Mesenchymal stem cell (in vitro differentiated cells and primary cell): ENCODE measurements at regions not wholly inside any gene's neighbourhood (a gene's known extent, or its start where the extent isn't known, plus 50 kb on each side); places are given as distances from the start of the nearest gene placed in this dataset.

Experiments used
- DNase-seq: peaks from one replicate; pipeline ENCODE4 v3.0.0-alpha.2; 2013
- H2AFZ ChIP-seq: one replicate; pipeline ENCODE4 v1.6.1; 2013; ENCODE audit warnings: low read depth, mild to moderate bottlenecking, control low read depth, inconsistent platforms, low read length, moderate library complexity
- H2AK5ac ChIP-seq: 2 replicates; pipeline ENCODE4 v1.6.1; 2013; ENCODE audit warnings: low read length, moderate library complexity, mild to moderate bottlenecking, inconsistent platforms; ENCODE audit not compliant: severe bottlenecking
- H2BK120ac ChIP-seq: one replicate; pipeline ENCODE4 v1.6.1; 2013; ENCODE audit warnings: low read depth, mild to moderate bottlenecking, inconsistent platforms, low read length, moderate library complexity
- H2BK12ac ChIP-seq, 2 experiments: one replicate each; pipeline ENCODE4 v1.6.1; 2013; ENCODE audit warnings: inconsistent platforms in 2 of 2, low read length in 2 of 2, mild to moderate bottlenecking in 2 of 2, moderate library complexity in 2 of 2, control low read depth in 1 of 2
- H2BK15ac ChIP-seq: one replicate; pipeline ENCODE4 v1.6.1; 2013; ENCODE audit warnings: mild to moderate bottlenecking, low read depth, inconsistent platforms; ENCODE audit not compliant: poor library complexity, severe bottlenecking
- H2BK5ac ChIP-seq: 2 replicates; pipeline ENCODE4 v1.6.1; 2013; ENCODE audit warnings: low read depth, mild to moderate bottlenecking, low read length, control low read depth, inconsistent platforms; ENCODE audit not compliant: poor library complexity, severe bottlenecking
- H3K14ac ChIP-seq, 2 experiments: one replicate each; pipeline ENCODE4 v1.6.1; 2013; ENCODE audit warnings: inconsistent platforms in 2 of 2, low read length in 2 of 2, control low read depth in 1 of 2, mild to moderate bottlenecking in 1 of 2, moderate library complexity in 1 of 2
- H3K18ac ChIP-seq, 2 experiments: one replicate each; pipeline ENCODE4 v1.6.1; 2013; ENCODE audit warnings: inconsistent platforms in 2 of 2, low read length in 2 of 2, control low read depth in 1 of 2, low read depth in 1 of 2, mild to moderate bottlenecking in 1 of 2
- H3K23ac ChIP-seq, 2 experiments: one replicate each; pipeline ENCODE4 v1.6.1; 2013; ENCODE audit warnings: inconsistent platforms in 2 of 2, low read length in 2 of 2, mild to moderate bottlenecking in 2 of 2, moderate library complexity in 2 of 2, control low read depth in 1 of 2
- H3K27ac ChIP-seq: 2 replicates; pipeline ENCODE4 v1.5.1; 2013; ENCODE audit warnings: mild to moderate bottlenecking, moderate library complexity, low read length, control low read depth, inconsistent platforms; ENCODE audit not compliant: poor library complexity, severe bottlenecking
- H3K27me3 ChIP-seq, 2 experiments: 2 replicates each; pipeline versions ENCODE4 v1.6.1 to v1.7.0; 2013; ENCODE audit warnings: low read length in 2 of 2, mild to moderate bottlenecking in 2 of 2, moderate library complexity in 2 of 2, control low read depth in 1 of 2, inconsistent platforms in 1 of 2; ENCODE audit not compliant: control insufficient read depth in 1 of 2, insufficient read depth in 1 of 2
- H3K36me3 ChIP-seq, 2 experiments: 2 replicates each; pipeline versions ENCODE4 v1.6.1 to v1.7.0; 2013; ENCODE audit warnings: low read length in 2 of 2, control low read depth in 1 of 2, inconsistent platforms in 1 of 2, low read depth in 1 of 2, mild to moderate bottlenecking in 1 of 2; ENCODE audit not compliant: insufficient read depth in 2 of 2, control insufficient read depth in 1 of 2
- H3K4ac ChIP-seq, 2 experiments: one replicate each; pipeline ENCODE4 v1.6.1; 2013; ENCODE audit warnings: inconsistent platforms in 2 of 2, low read length in 2 of 2, mild to moderate bottlenecking in 2 of 2, moderate library complexity in 2 of 2, control low read depth in 1 of 2, low read depth in 1 of 2
- H3K4me1 ChIP-seq: 2 replicates; pipeline ENCODE4 v1.6.1; 2013; ENCODE audit warnings: low read depth, low read length, control low read depth; ENCODE audit not compliant: control insufficient read depth, insufficient read depth
- H3K4me2 ChIP-seq: 2 replicates; pipeline ENCODE4 v1.6.1; 2013; ENCODE audit warnings: low read length, mild to moderate bottlenecking, inconsistent platforms; ENCODE audit not compliant: poor library complexity, severe bottlenecking
- H3K4me3 ChIP-seq, 2 experiments: 2 replicates each; pipeline versions ENCODE4 v1.5.1 to v1.7.0; 2013; ENCODE audit warnings: low read length in 2 of 2, mild to moderate bottlenecking in 2 of 2, control low read depth in 1 of 2, low read depth in 1 of 2; ENCODE audit not compliant: insufficient read depth in 1 of 2
- H3K79me1 ChIP-seq: replicated peaks from 2 replicates; pipeline ENCODE4 v1.6.1; 2013; ENCODE audit warnings: mild to moderate bottlenecking, control low read depth, low read length, inconsistent platforms; ENCODE audit not compliant: poor library complexity, severe bottlenecking
- H3K9ac ChIP-seq: 2 replicates; pipeline ENCODE4 v1.7.0; 2013; ENCODE audit warnings: mild to moderate bottlenecking, low read length, moderate library complexity
- H3K9me3 ChIP-seq: 2 replicates; pipeline ENCODE4 v1.7.0; 2013; ENCODE audit warnings: mild to moderate bottlenecking, low read length; ENCODE audit not compliant: control insufficient read depth
- H4K8ac ChIP-seq: one replicate; pipeline ENCODE4 v1.6.1; 2013; ENCODE audit warnings: inconsistent platforms, mild to moderate bottlenecking, low read length, moderate library complexity
- H4K91ac ChIP-seq: one replicate; pipeline ENCODE4 v1.6.1; 2013; ENCODE audit warnings: mild to moderate bottlenecking, low read length, inconsistent platforms
- WGBS: methylation state at CpG from one replicate; pipeline ENCODE4 v1.1.7; 2013; ENCODE audit warnings: mixed read lengths; 5-methylcytosine and 5-hydroxymethylcytosine counted together

DNA sequence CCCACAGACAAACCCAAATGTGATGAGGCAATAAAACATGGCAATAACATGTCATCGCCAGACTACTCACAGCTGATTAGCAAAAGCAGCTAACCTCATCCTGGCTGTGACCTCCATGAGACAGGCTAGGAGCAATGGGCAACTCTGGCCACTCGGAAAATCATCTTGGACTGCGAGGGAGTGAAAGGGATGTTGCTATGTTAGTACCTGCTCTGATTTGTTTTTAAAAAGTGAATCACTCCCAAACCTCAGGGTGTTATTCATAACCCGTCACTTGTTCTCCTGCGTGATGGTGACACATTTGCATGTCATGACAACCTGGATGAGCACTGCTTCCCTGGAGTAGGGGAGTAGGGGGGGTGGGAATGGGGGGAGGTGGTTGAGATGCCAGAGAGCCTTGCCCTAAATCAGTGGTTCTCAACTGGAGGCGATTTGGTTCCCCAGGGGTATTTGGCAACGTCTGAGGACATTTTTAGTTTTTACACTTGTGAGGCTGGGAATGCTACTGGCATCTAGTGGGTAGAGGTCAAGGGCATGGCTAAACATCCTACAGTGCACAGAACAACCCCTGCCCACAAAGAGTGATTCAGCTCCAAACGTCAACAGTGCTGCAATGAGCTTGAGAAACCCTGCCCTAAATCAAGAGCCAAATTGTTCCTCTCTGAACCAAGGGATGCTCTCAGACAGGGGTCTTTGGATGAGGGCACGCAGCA, 241.7 kb downstream of the SOX9 start:
- Histone ChIP-seq H3K9ac (no peak overlapping the region), H3K27ac (no peak overlapping the region), H3K27me3 (no peaks in the 10 kb centered on the region), H3K23ac (no peak overlapping the region), H2AK5ac (peak overlapping the region; percentile 10), H3K4me2 (no peak overlapping the region), H3K4me3 (no peak overlapping the region), H3K4me1 (peaks cover 28% of the 10 kb centered on the region), H2BK12ac (peak overlapping the region in 1 of 2 experiments; percentile 57), H2AFZ (no peak overlapping the region), H3K36me3 (no peaks in the 10 kb centered on the region), H2BK15ac (no peak overlapping the region), H2BK120ac (no peak overlapping the region), H4K8ac (no peak overlapping the region), H3K79me1 (no peaks in the 10 kb centered on the region), H3K18ac (no peak overlapping the region), H4K91ac (no peak overlapping the region), H2BK5ac (no peak overlapping the region), H3K9me3 (no peaks in the 10 kb centered on the region), H3K14ac (no peak overlapping the region), H3K4ac (no peak overlapping the region)
- peak; percentile 75 for DNase-seq
- 41% methylated on average over 9 of the region's 9 CpGs for WGBS

DNA sequence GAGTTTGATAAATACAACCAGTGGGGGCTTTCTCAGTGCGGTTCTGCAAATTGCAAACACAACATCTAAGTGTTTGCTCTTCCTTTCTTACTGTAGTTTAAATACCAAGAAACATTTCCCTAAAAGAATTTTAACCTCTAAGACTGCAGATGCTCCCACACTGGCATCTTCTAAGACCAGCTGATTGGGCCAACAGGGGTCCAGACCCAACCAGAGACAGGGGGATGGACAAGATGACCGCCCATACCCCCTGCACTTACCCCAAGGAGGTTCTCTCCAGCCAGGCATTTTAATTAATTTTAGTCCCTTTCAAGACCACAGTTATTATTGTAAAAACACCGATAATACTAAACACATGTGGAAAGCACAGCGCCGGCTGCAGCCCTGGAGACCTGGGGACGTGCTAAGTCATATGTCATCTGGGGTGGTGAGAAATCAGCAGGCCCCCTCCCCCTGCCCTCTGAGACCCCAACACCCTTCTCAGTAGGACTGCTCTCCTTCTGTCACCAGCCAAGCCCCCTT, 242.3 kb downstream of the SOX9 start:
- 76% methylated on average over 6 of the region's 6 CpGs for WGBS
- H3K27me3 ChIP-seq, result no peaks in the 10 kb centered on the region
- no peak overlapping the region for H2BK120ac ChIP-seq
- H3K27ac ChIP-seq, result no peak overlapping the region
- no peak overlapping the region for H3K4me3 ChIP-seq
- H3K18ac ChIP-seq, result no peak overlapping the region
- peaks cover 28% of the 10 kb centered on the region for H3K4me1 ChIP-seq
- no peak overlapping the region for H3K4me2 ChIP-seq
- H3K9ac ChIP-seq, result no peak overlapping the region
- no peak overlapping the region for H3K4ac ChIP-seq
- H3K79me1 ChIP-seq, result no peaks in the 10 kb centered on the region
- H2BK12ac ChIP-seq, result peak overlapping the region in 1 of 2 experiments; percentile 23
- no peak for DNase-seq
- H4K8ac ChIP-seq, result no peak overlapping the region
- H3K9me3 ChIP-seq, result no peaks in the 10 kb centered on the region
- H2BK15ac ChIP-seq, result peak overlapping the region; percentile 49
- H2AFZ ChIP-seq, result no peak overlapping the region
- no peaks in the 10 kb centered on the region for H3K36me3 ChIP-seq
- peak overlapping the region; percentile 30 for H2AK5ac ChIP-seq
- H3K23ac ChIP-seq, result no peak overlapping the region
- no peak overlapping the region for H2BK5ac ChIP-seq
- no peak overlapping the region for H4K91ac ChIP-seq
- H3K14ac ChIP-seq, result no peak overlapping the region

DNA sequence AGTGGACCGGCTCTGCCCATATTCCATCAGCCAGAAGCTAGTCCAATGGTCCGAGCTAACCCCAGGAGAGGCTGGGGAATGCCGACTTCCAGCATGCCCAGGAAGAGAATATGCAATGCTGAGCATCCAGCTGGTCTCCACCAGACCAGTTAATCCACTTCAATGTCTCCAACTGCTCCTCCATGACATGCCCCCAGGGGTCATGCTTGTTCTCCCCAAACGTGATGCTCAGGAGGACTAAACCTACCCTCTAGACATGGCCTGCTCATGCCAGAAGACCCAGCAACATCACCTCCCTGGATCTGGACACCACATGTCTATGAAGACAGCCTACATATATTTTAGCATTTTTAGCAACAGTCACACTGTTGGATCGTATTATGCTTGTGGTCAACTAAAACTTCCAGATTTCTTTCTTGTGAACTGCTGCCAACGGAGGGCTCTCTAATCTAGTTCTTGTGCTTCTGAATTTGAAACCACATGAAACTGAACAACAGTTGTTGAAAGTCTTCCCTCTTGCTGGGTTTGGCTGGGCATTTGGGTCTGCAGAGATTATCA, 245.1 kb downstream of the SOX9 start:
- Histone ChIP-seq H3K4me1 (peaks cover 29% of the 10 kb centered on the region), H3K23ac (no peak overlapping the region), H4K91ac (no peak overlapping the region), H3K4ac (no peak overlapping the region), H2BK5ac (no peak overlapping the region), H2BK120ac (no peak overlapping the region), H3K4me3 (no peak overlapping the region), H3K9ac (no peak overlapping the region), H2BK12ac (peak overlapping the region in 1 of 2 experiments; percentile 52), H3K27ac (no peak overlapping the region), H3K79me1 (no peaks in the 10 kb centered on the region), H2AK5ac (peak overlapping the region; percentile 18), H4K8ac (no peak overlapping the region), H3K9me3 (no peaks in the 10 kb centered on the region), H3K18ac (no peak overlapping the region), H2BK15ac (peak overlapping the region; percentile 33), H3K4me2 (no peak overlapping the region), H3K36me3 (no peaks in the 10 kb centered on the region), H2AFZ (no peak overlapping the region), H3K27me3 (no peaks in the 10 kb centered on the region), H3K14ac (no peak overlapping the region)
- no peak for DNase-seq
- 93% methylated on average over 6 of the region's 6 CpGs for WGBS

DNA sequence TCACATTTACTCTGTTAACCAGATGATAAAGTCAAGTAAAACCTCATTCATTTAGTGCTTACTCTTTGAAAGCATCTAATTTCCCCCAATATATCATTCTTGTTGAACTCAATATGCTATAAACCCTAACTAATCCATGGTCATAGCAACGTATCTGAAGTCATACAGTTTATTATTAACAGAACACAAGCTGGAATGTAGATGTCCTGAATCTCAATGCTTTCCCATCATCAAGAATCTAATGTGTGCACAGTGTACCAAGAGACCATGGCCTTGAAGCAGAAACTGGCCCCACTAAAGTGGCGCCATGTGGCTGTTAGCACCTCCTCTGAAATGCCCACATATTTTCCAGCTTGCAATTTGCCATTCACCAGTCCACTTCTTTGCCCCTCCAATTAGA, 245.8 kb downstream of the SOX9 start:
- Histone ChIP-seq H4K91ac (no peak overlapping the region), H2BK5ac (no peak overlapping the region), H2BK15ac (no peak overlapping the region), H4K8ac (no peak overlapping the region), H3K14ac (no peak overlapping the region), H3K4ac (no peak overlapping the region), H2AFZ (no peak overlapping the region), H3K36me3 (no peaks in the 10 kb centered on the region), H3K9me3 (no peaks in the 10 kb centered on the region), H3K18ac (no peak overlapping the region), H3K4me1 (peaks cover 31% of the 10 kb centered on the region), H2BK12ac (no peak overlapping the region), H3K4me2 (no peak overlapping the region), H2AK5ac (no peak overlapping the region), H3K27ac (no peak overlapping the region), H2BK120ac (no peak overlapping the region), H3K23ac (no peak overlapping the region), H3K9ac (no peak overlapping the region), H3K79me1 (peaks cover 2% of the 10 kb centered on the region), H3K4me3 (no peak overlapping the region), H3K27me3 (no peaks in the 10 kb centered on the region)
- 100% methylated on average over 2 of the region's 2 CpGs for WGBS
- no peak for DNase-seq
